Epithelial cell of esophagus (primary cell): ENCODE measurements at regions not wholly inside any gene's neighbourhood (a gene's known extent, or its start where the extent isn't known, plus 50 kb on each side); places are given as distances from the start of the nearest gene placed in this dataset.

Experiments used
- DNase-seq: peaks from one replicate; pipeline ENCODE4 v3.0.0; 2010; ENCODE audit warnings: low read depth
- H3K4me3 ChIP-seq: 2 replicates; pipeline ENCODE4 v1.5.1; 2011; ENCODE audit warnings: mild to moderate bottlenecking, low read length, control low read depth
- CTCF ChIP-seq: IDR thresholded peaks from 2 replicates; pipeline ENCODE4 v1.5.1; 2011; ENCODE audit warnings: low read depth, mild to moderate bottlenecking, low read length, control low read depth, inconsistent platforms; ENCODE audit not compliant: insufficient read depth; ENCODE audit errors: missing control alignments

- TF ChIP-seq CTCF, result no peak
- no peak overlapping the region for H3K4me3 ChIP-seq
- peak; percentile 20 for DNase-seq
These were observed 178.3 kb downstream of the CAVIN4 start for GRCh38 chr9:100756217-100756616.

- DNase-seq, result no peak
- H3K4me3 ChIP-seq, result no peak overlapping the region
- TF ChIP-seq CTCF, result no peak
These were observed 181.3 kb downstream of the CAVIN4 start for GRCh38 chr9:100759215-100759614.

DNA sequence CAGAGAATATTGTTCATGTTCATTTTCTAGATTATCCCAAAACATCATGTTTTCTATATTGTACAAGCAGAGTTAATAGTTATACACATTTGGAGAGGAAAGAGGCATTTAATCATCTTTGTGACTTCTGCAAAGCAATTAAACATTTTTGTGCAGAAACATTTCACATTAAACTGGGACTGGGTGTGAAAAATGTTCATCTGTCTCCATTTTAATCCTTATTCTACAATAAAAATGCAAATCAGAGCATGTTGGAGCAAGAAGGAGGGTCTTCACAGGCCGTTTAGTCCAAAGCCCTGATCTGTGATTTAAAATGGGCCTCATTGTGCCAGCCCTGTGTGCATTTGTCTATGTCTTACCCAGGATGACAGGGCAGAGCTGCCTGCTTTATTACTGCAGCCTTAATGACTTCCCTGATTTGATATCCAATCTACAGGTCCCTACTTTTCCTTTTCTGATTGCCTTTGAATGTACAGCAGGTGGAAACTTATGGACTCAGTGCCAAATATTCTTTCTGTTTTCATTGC, 183.5 kb downstream of the CAVIN4 start:
- H3K4me3 ChIP-seq, result no peak overlapping the region
- no peak for DNase-seq
- TF ChIP-seq CTCF, result no peak

DNA sequence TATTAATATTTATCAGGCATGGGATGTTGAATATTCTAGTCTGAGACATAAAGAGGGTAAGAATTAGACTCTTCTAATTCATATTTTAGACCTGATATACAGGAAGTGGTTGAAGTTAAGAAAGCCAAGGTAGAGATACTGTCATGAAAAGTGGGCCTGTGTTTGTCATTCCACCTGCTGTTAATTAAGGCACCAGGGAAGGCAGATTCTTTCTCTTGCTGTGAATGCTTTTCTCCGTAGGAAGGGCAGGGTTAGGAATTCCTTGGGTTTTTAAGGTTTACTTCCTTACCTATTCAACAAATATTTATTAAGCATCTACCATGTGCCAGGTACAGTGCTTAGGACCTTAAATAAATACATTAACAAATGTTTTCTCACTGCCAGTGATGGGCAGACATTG, 196.4 kb downstream of the CAVIN4 start:
- H3K4me3 ChIP-seq, result no peak overlapping the region
- no peak for TF ChIP-seq CTCF
- DNase-seq, result no peak

DNA sequence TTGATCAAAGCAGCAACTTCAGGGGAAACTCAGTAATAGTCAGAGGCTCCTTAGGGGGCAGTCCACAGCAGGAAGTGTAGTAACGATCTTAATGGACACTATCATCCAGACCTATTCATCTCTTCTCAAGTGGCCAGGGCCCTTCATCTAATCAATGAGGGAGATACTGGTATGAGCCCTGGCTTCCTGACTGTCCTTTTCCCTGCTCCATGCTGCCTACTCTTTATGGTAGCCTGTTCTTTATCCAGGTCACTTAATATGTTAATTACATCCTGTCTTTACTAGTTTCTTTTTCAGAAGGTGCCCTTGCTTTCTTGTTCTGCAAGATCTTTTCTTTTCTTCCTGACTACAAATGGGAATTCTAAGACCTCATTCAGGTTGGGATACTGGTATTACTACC, 197.1 kb downstream of the CAVIN4 start:
- no peak for DNase-seq
- H3K4me3 ChIP-seq, result no peak overlapping the region
- no peak for TF ChIP-seq CTCF

GRCh38 chr9:100775912-100776311, 198.0 kb downstream of the CAVIN4 start:
- no peak overlapping the region for H3K4me3 ChIP-seq
- no peak for TF ChIP-seq CTCF
- no peak for DNase-seq

- H3K4me3 ChIP-seq, result no peak overlapping the region
- no peak for TF ChIP-seq CTCF
- no peak for DNase-seq
These were observed 206.9 kb downstream of the CAVIN4 start for GRCh38 chr9:100784755-100785154.
